Hepatocyte (in vitro differentiated cells): ENCODE measurements at regions not wholly inside any gene's neighbourhood (a gene's known extent, or its start where the extent isn't known, plus 50 kb on each side); places are given as distances from the start of the nearest gene placed in this dataset.

Experiments
- CTCF ChIP-seq: fragments of 200-600 bp; sonication (generic); IDR thresholded peaks from 2 replicates; pipeline ENCODE4 v1.5.1; 2016; ENCODE audit warnings: antibody characterized with exemption, mild to moderate bottlenecking; ENCODE audit not compliant: poor library complexity
- EZH2 ChIP-seq: fragments of 200-600 bp; sonication (generic); IDR thresholded peaks from 2 replicates; pipeline ENCODE4 v1.6.1; 2016; ENCODE audit warnings: antibody characterized with exemption, mild to moderate bottlenecking, borderline replicate concordance

GRCh38 chr22:49047447-49047846, 780.2 kb downstream of the BRD1 start:
- TF ChIP-seq EZH2 (no peak), CTCF (no peak)
